GM19351 (cell line): ENCODE measurements at regions not wholly inside any gene's neighbourhood (a gene's known extent, or its start where the extent isn't known, plus 50 kb on each side); places are given as distances from the start of the nearest gene placed in this dataset.

Experiments
- ATAC-seq: cut with Tn5 transposase; IDR thresholded peaks from one replicate; pipeline ENCODE4 v1.9.1; 2021; ENCODE audit warnings: mild to moderate bottlenecking, moderate library complexity; ENCODE audit not compliant: unreplicated experiment

DNA sequence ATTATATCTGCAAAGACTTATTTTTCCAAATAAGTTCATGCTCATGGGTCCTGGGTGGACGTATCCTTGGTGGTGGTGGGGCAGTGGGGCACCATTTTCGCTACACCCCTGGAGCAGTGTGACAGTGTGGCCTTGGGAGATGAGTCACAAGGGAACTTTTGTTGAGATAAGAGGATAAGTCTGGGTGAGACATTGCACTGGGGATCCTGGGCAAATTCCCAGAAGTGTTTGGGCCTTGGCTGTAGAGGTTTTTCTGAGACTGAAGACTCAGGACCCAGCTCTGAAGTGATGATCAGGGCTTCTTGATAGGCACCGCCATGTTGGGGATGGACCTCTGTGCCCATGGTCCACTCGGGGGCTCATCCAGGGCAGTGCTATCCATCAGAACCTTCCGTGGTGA, 149.4 kb downstream of the MACROH2A1 start:
- ATAC-seq: no peak

DNA sequence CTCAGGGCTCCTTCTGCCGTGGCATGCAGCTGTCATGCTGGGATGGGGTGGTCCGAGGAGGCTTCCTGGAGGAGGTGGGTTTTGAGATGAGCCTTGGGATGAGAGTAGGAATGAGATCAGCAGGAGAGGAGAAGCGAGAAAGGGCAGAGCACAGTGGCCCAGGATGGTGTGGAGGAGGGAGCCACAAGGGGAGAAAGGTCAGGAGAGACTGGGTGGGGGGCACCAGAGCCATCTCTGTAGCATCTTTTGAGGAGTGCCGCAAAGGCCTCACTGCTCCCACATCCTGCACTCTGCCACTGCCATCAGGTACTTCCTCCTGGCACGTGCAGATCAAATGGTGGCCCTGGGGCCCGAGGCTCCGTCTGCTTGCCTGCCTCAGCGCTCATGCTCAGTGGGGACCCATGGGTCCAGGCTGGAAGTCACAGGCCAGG, 150.2 kb downstream of the MACROH2A1 start:
- no peak for ATAC-seq

DNA sequence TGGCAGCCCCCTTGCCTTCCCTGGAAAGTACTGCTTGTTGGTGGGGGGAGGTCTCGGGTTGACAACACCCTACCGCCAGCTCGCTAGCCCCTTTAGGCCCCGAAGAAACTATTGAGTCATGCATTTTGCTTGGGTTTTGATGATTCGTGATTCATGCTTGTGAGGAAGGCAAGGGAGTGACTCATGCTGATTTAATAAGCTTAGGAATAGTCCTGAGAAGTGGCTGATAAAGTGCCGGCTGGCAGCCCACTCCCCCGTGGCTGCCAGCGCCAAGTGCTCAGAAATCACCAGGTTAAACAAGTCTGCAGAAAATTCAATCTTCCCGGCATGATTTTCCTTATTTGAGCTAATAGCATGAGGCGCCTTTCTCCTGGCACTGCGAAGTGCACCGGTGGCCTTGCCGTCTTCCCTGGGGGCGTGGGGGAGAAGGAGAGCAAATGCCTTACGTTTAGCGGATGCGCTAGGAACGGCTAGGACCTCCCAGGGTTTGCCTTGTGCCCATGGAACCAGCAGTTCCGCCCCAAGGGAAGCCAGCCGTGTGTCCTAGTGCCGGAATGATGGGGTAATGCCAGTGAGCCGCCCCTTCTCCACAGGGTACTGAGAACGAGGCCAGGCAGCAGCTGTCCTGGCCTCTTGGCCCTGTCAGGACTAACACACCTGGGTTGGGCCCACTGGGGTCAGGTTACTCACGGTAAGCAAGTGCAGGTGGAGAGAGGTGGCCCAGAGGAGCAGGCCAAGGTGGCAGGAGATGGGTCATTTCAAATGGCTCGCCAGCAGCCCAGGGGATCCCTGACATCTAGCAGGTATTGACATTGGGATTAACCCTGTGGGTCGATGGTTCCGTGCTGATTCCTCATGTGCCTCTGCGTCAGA, 151.9 kb downstream of the MACROH2A1 start:
- ATAC-seq: no peak

DNA sequence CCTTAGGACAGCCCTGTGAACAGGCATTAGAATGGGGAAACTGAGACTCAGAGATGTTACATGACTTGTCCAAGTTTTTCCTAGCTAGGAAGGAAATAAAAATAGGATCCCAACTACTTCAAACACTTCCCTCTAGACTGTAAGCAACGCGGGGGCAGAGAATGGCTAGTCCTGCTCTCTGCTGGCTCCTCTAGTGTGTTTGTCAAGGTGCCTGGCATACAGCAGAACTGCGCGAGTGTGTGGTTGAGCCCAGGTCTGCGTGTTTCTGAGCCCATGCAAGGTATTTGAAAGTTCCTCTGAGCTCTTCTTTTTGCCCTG, 152.5 kb downstream of the MACROH2A1 start:
- ATAC-seq: no peak

DNA sequence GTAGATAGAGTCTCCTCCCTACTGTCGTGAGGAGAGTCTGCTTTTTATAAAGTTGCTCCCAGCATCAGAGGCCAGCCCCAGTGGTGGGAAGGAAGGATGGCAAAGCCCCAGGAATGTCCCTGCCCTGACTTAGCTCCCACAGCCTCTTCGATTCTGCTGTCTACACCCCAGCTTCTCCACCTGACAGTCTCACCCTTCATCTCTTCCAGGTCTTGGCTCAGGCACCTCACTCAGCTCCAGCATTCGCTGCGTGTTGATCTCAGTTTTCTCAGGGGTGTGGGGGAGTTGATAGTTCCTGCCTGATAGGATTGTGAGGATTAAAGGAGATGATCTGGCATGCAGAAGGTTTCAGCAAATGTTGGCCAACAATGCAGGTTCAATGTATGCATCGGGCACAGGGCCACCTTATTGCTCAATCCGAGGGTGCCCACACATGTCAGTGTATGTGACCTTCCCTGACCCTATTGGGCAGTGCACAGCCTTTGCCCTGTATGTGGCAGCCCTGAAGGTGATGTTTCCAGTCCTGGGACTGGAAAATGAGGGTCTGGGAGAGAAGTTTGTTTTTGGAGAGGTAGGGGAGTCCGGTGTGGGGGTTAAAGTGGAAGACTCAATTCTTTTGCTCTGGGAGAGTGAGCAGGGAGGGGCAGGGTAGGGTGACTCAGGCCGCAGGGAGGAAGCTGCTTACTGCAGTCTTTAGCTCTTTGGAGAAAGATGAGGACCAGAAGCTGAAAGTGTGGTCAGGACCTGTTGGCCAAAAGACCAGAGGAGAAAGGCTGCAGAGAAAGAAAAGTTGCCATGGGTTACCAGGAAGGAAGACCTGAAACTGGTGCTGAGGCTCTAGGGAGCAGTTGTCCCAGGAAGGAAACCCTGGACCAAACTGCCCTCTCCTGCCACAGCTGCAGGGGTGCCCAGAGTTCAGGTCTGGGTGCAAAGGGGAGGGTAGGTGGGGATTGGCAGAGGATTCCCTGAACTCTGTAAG, 153.2 kb downstream of the MACROH2A1 start:
- ATAC-seq: no peak

DNA sequence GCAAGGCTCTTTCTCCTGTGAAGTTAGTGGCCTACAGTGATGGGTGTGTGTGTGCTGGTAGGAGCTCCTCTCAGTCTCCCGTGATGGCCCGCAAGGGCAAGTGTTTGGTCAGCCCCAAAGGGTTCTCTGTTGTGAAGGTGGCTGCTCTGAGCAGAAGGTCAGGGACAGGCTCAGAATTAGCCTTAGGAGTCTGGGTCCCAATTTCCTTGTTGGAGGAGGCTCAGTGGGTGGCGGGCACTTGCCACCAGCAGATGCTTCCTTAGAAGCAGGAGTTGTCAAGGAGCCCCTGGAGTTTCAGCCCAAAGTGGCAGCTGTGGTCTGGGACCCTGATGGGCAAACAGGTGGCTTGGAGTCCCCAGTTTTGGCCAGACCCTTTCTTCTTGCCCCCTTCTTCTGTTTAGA, 154.4 kb downstream of the MACROH2A1 start:
- no peak for ATAC-seq

DNA sequence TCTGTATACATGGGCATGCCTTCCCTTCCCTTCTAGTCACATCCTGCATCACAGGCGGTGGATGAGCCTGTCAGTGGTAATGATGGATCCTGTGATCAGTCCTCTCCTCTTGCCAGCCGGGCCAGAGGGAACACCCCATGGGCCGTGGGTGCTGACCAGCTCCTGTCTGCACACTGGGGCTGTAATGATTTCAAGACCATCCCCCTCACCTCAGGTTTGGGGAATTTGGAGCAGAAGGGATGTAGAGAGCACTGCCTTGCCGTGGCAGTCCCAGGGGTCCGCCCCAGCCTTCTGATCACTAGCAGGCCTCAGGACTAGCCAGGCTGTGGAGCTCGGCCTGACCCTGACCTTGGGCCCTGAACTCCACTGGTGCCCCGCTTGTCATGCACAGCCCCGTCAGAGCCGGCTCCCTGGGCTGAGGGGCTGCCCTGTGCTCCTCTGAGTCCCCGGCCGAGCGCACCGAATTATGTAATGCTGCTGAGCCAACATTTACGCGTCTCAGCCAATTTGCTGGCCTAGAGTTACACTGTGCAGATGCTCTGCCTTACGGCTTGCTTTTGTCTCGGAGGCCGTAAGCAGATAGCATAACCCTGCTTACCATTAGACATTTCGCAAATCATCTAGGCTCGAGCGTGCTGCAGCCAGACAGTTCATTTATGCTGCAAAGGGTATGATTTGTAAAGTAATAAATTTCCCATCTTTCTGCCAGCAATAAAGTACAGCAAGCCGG, 155.3 kb downstream of the MACROH2A1 start:
- no peak for ATAC-seq

DNA sequence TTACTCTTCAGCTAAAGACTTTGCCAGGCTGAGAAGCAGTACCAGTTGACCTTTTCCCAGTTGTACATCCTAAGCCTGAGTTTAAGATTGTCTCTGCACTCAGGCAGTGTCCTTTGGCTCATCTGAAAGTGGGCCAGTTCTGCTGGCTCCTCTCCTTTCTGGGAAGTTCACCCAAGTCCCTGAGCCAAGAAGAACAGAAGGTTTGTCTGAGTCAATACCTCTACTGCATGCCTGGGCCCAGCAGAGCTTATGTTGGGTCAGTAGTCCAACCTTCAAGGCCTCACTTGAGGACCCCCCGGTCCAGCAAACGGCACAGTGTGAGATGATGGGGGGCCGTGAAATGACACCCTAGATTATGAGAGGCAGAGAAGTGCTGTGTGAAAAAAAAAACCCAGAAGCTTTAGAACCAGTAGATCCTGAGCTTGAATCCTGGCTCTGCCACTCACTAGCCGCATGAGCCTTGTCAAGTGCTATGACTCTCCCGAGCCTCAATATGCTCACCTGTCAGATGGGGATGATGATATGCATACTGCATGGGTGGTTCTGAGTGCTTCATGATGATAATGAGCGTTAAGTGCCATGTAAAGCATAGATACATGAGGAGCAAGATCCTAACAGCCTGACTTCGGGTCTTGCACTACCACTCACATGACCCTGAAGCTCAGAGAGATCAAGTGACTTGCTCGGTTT, 156.0 kb downstream of the MACROH2A1 start:
- ATAC-seq: no peak

DNA sequence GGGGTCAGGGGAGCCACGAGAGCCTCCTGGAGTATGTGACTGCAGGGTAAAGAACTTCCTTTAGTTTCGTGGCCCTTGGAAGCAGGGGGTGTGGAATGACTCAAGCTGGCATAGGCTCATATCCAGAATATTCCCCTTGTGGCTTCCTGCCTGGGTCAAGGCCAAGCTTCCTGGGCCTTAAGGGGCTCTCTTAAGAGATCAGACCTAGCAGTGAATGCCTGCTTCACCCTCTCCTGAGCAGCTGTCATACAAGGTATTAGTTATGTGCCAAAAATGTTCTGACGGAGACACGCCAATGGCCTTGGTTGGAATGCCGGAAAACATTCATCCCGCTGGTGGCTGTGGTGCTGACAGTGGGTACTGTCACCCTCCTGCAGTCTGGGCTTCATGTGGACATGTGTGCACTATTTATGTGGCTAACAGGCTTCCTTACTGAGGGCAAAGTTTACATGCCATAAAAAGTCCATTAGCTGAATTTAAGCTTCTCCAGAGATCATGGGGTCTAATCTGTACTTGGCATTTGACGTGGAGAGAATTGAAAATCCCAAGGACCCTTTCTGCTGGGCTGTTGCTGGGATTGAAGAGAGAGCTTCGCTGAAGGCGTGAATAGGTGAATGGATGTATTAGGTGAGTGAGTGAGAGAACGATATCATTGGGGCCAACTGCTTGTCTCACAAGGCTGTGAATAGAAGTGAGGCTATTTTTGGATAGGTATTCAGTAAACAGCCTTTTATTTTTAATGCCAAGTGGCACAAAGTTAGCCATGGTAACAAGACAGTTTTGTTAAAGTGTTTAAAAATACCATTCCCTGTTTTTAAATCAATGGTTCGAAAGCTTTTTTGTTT, 156.8 kb downstream of the MACROH2A1 start:
- ATAC-seq: no peak

DNA sequence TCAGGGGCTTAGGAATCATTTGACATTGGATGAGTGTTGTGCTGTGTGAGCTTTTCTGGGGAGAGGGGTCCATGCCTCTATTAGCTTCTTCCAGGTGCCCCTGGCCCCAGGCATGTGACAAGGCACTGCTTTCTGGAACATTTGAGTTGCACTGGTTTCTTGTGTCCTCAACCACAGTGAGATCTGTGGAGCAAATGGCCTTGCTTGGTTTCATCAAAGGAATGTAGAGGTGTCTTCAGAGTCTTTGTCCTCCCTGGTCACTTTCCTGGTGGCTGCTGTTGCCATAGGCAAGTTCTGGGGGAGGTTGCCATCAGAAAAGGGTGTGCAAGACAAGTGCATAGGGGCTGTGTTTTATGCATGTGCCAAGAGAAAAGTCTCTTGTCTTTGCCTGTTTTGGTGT, 157.5 kb downstream of the MACROH2A1 start:
- no peak for ATAC-seq

DNA sequence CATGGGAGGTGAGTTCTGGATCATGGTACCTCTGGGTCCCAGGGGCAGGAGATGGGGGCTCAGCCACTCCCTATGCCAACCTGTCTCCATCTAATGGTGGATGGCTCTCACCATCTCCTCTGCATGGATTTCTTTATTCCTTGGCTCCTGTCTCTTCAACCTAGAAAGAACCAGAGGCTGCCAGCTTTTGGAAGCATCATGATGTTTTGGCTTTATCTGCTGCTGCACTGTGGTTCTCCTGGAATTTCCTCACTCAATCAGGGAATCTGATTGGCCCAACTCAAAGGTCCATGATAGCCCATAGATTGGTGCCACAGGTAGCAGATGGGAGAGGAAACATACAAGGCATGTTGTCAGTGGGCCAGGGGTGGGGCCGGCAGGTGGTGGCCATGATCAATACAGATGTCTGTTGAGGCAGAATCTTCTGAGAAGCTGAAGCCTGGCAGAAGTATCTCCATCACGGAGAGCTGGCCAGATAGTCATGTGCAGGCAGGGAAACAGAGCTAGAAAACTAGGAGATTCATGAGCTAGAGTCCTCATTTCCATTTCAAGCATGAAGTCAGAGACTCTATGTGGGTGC, 158.2 kb downstream of the MACROH2A1 start:
- no peak for ATAC-seq

DNA sequence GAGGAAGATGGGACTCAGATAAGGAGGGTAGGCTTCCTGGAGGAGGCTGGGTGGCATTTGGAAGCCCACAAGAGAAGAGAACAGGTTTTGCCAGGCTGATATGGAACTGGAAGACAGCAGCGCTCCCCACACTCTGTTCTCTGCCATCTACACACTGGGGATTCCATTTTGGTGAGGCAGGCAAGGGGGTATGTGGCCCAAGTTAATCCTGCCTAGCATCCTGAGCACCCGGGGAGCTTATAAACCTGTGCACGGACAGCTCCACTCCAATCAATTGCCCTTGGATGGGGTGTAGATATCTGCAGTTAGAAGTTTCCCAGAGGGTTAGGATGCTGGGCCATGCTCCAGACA, 158.8 kb downstream of the MACROH2A1 start:
- no peak for ATAC-seq

DNA sequence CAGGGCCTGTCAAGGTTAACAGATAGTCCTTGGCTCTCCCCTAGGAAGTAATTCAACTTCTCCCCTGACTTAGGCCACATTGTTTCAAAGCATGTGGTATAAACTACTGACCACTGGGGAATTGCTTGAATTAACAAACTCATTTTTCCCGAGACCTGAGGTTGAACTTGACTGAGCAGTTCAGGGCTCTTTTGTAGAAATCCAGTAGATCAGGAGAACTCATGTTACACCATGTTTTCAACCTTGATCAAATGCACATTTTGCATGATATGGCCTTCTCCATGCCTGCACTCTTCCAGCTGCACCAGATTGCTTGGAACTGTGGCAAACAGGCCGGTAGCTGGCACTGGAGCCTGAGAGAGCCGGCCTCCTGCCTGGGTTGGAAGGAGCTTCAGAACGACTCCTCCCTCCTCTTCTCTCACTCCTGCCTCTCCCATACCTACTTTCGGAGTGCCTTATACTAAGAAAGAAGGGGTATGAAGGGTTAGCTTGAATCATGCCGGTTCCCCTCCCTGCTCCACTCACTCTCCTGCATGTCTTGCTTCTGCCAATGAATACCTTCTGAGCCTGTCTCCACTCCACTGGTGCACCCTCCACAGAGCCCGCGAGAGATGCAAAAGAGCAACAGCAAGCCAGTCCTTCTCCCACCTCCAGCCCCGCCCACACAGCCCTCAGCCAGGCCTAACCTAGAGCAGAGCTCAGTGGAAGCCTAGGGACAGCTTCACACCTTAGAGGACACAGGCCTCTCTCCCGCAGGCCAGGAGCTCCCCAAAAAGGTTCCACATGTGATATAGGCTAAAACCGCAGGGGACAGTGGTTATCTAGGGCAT, 159.4 kb downstream of the MACROH2A1 start:
- ATAC-seq: no peak

DNA sequence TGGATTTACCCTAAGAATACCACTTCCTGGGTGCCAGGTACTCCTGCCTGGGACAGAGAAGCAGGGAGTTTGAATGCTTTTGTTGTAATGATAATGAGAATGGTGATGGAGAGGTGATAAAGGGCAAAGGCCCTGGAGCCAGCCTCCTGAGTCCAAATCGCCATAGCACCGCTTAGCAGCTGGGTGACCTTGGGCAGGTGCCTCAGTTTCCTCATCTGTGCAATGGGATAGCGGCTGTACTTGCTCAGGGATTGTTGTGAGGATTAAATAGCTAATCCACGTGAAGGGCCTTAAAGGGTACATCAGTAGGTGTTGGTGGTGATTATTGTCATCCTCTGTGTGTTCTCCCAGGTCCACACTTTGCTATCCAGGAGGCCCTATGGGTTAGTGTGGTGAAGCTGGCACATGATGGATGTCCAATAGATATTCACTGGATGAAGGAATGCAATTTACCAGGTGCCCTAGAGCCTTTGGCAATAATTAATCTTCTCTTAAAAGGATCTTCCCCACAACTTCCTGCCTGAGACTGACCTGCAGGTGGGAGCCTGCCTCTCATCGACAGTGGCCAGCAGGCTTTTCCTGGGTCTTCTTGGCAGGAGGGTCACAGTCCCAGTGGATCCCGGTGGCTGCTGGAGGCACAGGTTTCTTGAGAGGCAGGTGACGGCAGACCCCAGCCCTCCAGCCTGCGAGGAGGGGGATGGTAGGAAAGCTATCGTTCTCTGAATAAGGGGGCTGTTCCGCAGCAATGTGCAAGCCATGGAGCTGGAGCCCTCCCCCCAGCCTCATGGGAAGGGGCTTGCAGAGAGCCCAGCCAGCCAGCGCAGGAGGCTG, 160.2 kb downstream of the MACROH2A1 start:
- ATAC-seq: no peak

DNA sequence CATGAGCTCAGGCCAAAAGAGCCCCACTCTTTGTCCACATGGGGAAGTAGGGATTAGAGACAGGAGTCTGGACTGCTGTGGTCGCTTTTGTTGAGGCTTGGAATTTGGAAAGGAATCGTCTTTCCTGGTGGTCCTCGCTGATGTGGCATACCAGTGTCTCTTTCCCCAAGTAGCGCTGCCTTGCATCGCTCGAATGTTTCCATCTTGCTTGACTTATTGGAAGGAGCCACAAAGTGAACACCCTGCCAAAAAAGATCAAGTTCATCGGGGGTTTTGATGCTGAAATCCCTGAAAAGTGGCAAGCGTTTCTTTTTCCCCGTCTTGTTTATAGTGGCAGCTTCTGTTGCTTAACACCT, 161.3 kb downstream of the MACROH2A1 start:
- ATAC-seq: no peak

DNA sequence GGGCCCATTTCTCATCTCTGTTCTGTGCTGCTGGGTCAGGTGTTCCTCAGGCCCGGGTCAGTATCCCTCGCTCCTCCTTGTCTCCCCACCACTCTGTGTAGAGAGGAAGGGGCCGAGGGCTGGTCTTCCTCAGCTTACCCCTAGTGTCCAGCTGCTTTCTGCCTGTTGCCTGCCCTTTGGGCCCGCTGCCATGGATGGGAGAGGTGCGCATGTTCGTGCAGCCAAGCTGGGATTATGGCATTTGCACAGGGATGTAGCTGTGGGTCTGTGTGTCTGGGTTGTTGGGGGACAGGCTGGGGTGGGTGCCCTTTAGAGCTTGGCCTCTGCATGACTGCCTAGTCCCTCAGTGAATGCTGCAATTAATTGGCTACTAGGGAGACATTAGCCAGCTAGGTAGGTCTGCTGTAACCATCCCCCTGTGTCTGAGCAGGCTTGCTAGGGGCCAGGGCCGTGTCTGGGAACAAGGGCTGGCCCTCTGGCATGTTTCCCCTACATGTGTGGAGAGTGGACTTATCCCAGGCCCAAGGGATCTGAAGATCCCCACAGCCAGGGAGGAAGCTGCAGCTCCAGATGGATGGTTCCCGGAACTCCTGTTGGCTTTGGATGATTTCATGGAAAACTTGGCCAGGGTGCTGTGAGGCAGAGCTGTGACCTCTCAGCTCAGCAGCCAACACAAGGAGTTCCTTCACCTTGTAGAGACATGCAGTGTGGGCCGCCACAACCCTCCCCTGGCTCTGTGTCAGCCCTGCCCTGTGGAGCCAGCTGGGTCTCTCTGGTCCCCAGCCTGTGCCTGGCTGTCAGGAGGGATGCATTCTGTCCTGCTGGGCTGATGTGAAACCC, 161.9 kb downstream of the MACROH2A1 start:
- ATAC-seq: no peak
